Gastroesophageal sphincter (tissue), 3 donors: ENCODE measurements at regions not wholly inside any gene's neighbourhood (a gene's known extent, or its start where the extent isn't known, plus 50 kb on each side); places are given as distances from the start of the nearest gene placed in this dataset.

Experiments used
- EP300 ChIP-seq: sonication (generic); formaldehyde crosslinking; IDR thresholded peaks from one replicate; pipeline ENCODE4 v1.6.1; 2017; ENCODE audit warnings: antibody characterized with exemption, mild to moderate bottlenecking
- POLR2A ChIP-seq, 2 donors: fragments of 450-650 bp; IDR thresholded peaks; one replicate each; pipeline ENCODE4 v1.6.1; 2017; ENCODE audit warnings: antibody characterized with exemption in 2 of 2, mild to moderate bottlenecking in 2 of 2, moderate library complexity in 1 of 2
- POLR2AphosphoS5 ChIP-seq: sonication (generic); formaldehyde crosslinking; IDR thresholded peaks from one replicate; pipeline ENCODE4 v1.6.1; 2017; ENCODE audit warnings: antibody characterized with exemption
- TF ChIP-seq, protein P1 (sequence below), 4 experiments: fragments of 200-600 bp in 2 of 4; fragments of 450-650 bp in 2 of 4; sonication (generic) in 1 of 4; IDR thresholded peaks; one replicate each; pipeline ENCODE4 v1.5.1; 2017 to 2019; ENCODE audit warnings: antibody characterized with exemption in 4 of 4, mild to moderate bottlenecking in 2 of 4, moderate library complexity in 2 of 4

DNA sequence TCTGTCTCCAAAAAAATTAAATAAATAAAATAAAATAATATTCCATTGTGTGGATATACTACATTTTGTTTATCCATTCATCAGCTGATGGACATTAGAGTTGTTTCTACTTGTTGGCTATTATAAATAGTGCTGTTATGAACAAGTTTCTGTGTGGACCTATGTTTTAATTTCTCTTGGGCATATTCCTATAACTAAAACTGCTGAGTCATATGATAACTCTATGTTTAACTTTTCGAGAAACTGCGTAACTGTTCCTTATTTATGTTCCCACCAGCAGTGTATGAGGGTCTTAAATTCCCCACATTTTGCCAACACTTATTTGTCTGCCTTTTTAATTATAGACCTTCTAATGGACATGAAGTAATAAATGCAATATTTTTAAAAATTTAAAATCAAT is 80.0 kb upstream of the XIST start:
- TF ChIP-seq POLR2AphosphoS5 (no peak), EP300 (no peak), POLR2A (IDR thresholded peaks at IDR 0.05) (no peak)
- TF ChIP-seq, protein P1, sequence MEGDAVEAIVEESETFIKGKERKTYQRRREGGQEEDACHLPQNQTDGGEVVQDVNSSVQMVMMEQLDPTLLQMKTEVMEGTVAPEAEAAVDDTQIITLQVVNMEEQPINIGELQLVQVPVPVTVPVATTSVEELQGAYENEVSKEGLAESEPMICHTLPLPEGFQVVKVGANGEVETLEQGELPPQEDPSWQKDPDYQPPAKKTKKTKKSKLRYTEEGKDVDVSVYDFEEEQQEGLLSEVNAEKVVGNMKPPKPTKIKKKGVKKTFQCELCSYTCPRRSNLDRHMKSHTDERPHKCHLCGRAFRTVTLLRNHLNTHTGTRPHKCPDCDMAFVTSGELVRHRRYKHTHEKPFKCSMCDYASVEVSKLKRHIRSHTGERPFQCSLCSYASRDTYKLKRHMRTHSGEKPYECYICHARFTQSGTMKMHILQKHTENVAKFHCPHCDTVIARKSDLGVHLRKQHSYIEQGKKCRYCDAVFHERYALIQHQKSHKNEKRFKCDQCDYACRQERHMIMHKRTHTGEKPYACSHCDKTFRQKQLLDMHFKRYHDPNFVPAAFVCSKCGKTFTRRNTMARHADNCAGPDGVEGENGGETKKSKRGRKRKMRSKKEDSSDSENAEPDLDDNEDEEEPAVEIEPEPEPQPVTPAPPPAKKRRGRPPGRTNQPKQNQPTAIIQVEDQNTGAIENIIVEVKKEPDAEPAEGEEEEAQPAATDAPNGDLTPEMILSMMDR (IDR thresholded peaks at IDR 0.05): no peak
